Spleen (tissue), 11 donors: ENCODE measurements at regions not wholly inside any gene's neighbourhood (a gene's known extent, or its start where the extent isn't known, plus 50 kb on each side); places are given as distances from the start of the nearest gene placed in this dataset.

Experiments used
- DNase-seq: peaks from one replicate; pipeline ENCODE4 v3.0.0-alpha.2; 2020
- H3K27ac ChIP-seq, 8 donors: fragments of 200-600 bp; sonication (generic) in 7 of 8; 1 replicate in 4 of 8; 2 replicates in 4 of 8; pipeline versions ENCODE4 v1.5.0 to v1.8.0; 2016 to 2021; ENCODE audit warnings: inconsistent platforms in 4 of 8, mild to moderate bottlenecking in 4 of 8, moderate library complexity in 1 of 8
- H3K27me3 ChIP-seq, 7 donors: fragments of 200-600 bp; sonication (generic) in 6 of 7; replicated peaks in 1 of 7; 1 replicate in 4 of 7; 2 replicates in 3 of 7; pipeline versions ENCODE4 v1.5.0 to v1.8.0; 2016 to 2021; ENCODE audit warnings: inconsistent platforms in 3 of 7, mild to moderate bottlenecking in 1 of 7
- H3K36me3 ChIP-seq, 6 donors: fragments of 200-600 bp; sonication (generic) in 5 of 6; 1 replicate in 4 of 6; 2 replicates in 2 of 6; pipeline versions ENCODE4 v1.5.0 to v1.8.0; 2016 to 2021; ENCODE audit warnings: inconsistent platforms in 2 of 6
- H3K4me1 ChIP-seq, 6 donors: fragments of 200-600 bp; sonication (generic) in 5 of 6; 1 replicate in 3 of 6; 2 replicates in 3 of 6; pipeline versions ENCODE4 v1.5.0 to v1.8.0; 2016 to 2021; ENCODE audit warnings: inconsistent platforms in 3 of 6
- H3K4me3 ChIP-seq, 8 donors: fragments of 200-600 bp; sonication (generic) in 7 of 8; 1 replicate in 4 of 8; 2 replicates in 4 of 8; pipeline versions ENCODE4 v1.5.0 to v1.8.0; 2016 to 2021; ENCODE audit warnings: inconsistent platforms in 4 of 8, mild to moderate bottlenecking in 4 of 8, moderate library complexity in 2 of 8
- H3K9me3 ChIP-seq, 8 donors: fragments of 200-600 bp; sonication (generic) in 7 of 8; 1 replicate in 4 of 8; 2 replicates in 4 of 8; pipeline versions ENCODE4 v1.5.0 to v1.8.0; 2016 to 2021; ENCODE audit warnings: inconsistent platforms in 4 of 8
- POLR2A ChIP-seq, 3 donors: fragments of 450-650 bp; IDR thresholded peaks; one replicate each; pipeline ENCODE4 v1.5.1; 2017; ENCODE audit warnings: antibody characterized with exemption in 3 of 3, mild to moderate bottlenecking in 1 of 3
- POLR2AphosphoS5 ChIP-seq, 3 donors: sonication (generic); formaldehyde crosslinking; IDR thresholded peaks; one replicate each; pipeline ENCODE4 v1.5.1; 2017; ENCODE audit warnings: antibody characterized with exemption in 3 of 3
- WGBS, 5 donors: extraction: QIAGEN DNeasy Blood & Tissue Kit in 3 of 5; methylation state at CpG; one replicate each; pipeline versions ENCODE4 v1.1.5 to v1.1.7; 2013 to 2018; 5-methylcytosine and 5-hydroxymethylcytosine counted together
- intact Hi-C: fragments of 100-400 bp; cut with DNase I; formaldehyde crosslinking; loops from one replicate; pipeline ENCODE4 v1.15.0; 2023; ENCODE audit warnings: low total_unique reads
- TF ChIP-seq, protein P1 (sequence below), 11 experiments: fragments of 200-600 bp in 7 of 11; fragments of 450-650 bp in 4 of 11; sonication (generic) in 4 of 11; IDR thresholded peaks in 8 of 11; conservative IDR thresholded peaks in 3 of 11; 1 replicate in 7 of 11; 2 replicates in 4 of 11; pipeline versions ENCODE4 v1.4.0 to v1.8.0; 2016 to 2021; ENCODE audit warnings: antibody characterized with exemption in 11 of 11, inconsistent platforms in 4 of 11, mild to moderate bottlenecking in 1 of 11
- donor health status: healthy with polysubstance abuse.
- donor health status: DM: no; HTN: no; CAD: no; lungs with moderate emphysema.
- donor health status: DM: no; HTN: no; CAD: no.
- donor health status: Bipolar disorder and iron deficiency.
- donor health status: healthy.
- donor health status: DM: no; HTN: no; CAD: no.
- donor health status: DM: yes; HTN: yes; CAD: no.

GRCh38 chr3:930866-931265 is 162.0 kb upstream of the CNTN6 start:
- peaks cover 0 to 6% (median 0%) of the 10 kb centered on the region in 8 donors for H3K9me3 ChIP-seq
- H3K4me1 ChIP-seq: no peaks in the 10 kb centered on the region
- H3K27me3 ChIP-seq: no peaks in the 10 kb centered on the region
- 88 to 95% (median 90%) methylated on average over 1 of the region's 1 CpG for WGBS, 5 donors
- TF ChIP-seq, protein P1, sequence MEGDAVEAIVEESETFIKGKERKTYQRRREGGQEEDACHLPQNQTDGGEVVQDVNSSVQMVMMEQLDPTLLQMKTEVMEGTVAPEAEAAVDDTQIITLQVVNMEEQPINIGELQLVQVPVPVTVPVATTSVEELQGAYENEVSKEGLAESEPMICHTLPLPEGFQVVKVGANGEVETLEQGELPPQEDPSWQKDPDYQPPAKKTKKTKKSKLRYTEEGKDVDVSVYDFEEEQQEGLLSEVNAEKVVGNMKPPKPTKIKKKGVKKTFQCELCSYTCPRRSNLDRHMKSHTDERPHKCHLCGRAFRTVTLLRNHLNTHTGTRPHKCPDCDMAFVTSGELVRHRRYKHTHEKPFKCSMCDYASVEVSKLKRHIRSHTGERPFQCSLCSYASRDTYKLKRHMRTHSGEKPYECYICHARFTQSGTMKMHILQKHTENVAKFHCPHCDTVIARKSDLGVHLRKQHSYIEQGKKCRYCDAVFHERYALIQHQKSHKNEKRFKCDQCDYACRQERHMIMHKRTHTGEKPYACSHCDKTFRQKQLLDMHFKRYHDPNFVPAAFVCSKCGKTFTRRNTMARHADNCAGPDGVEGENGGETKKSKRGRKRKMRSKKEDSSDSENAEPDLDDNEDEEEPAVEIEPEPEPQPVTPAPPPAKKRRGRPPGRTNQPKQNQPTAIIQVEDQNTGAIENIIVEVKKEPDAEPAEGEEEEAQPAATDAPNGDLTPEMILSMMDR (IDR thresholded peaks at IDR 0.05 in 8 of 11, conservative IDR thresholded peaks at IDR 0.05 in 3 of 11): no peak
- no peak for TF ChIP-seq POLR2AphosphoS5 (IDR thresholded peaks at IDR 0.05)
- TF ChIP-seq POLR2A (IDR thresholded peaks at IDR 0.05): no peak
- intact Hi-C loops: no loop called here
- no peak overlapping the region for H3K27ac ChIP-seq
- no peak overlapping the region for H3K4me3 ChIP-seq
- H3K36me3 ChIP-seq: no peaks in the 10 kb centered on the region
- no peak for DNase-seq

DNA sequence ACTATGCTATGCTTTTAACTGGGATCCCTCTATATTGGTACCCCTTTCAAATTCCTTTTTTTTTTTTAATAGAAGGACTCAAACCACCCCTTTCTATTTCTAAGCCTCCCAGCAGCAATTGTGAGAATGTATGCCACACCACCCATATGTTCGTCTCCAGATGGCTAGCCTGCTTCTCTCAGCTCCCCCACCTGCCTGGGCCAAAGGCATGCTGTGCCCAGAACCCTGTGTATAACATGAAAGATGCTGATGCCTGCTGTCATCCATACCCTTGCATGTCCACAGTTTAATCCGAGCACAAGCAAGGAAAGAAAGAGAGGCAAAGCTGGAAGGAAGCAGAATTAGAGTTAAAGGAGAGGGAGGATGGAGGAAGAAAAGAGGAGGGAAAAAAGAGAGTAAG is 159.5 kb upstream of the CNTN6 start:
- WGBS, 5 donors: 58 to 79% (median 64%) methylated on average over 2 of the region's 2 CpGs
- intact Hi-C loops: no loop called here
- no peak for DNase-seq
- TF ChIP-seq POLR2A (IDR thresholded peaks at IDR 0.05): no peak
- TF ChIP-seq, protein P1 (IDR thresholded peaks at IDR 0.05 in 8 of 11, conservative IDR thresholded peaks at IDR 0.05 in 3 of 11): no peak
- TF ChIP-seq POLR2AphosphoS5 (IDR thresholded peaks at IDR 0.05): no peak
- Histone ChIP-seq H3K27ac (no peak overlapping the region), H3K27me3 (no peaks in the 10 kb centered on the region), H3K36me3 (no peaks in the 10 kb centered on the region), H3K9me3 (peaks cover 0 to 11% (median 5%) of the 10 kb centered on the region in 8 donors), H3K4me1 (no peaks in the 10 kb centered on the region), H3K4me3 (no peak overlapping the region)

DNA sequence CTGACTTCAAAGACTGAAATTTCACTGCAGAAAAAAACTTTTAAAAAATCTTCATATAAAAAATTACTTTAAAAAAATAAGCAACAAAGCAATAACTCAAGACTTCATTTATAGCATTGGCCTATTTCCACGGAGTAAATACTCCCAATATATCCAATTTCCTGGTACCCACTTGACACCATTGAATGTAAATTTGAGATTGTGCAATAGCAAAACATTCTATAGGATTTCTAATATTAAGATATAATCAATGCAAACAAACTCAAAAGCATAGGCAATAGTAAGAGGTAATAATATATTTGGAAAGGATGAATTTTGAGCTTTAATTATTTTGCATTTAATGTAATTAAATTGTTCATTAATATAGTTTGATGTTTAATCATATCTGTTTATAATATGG is 148.0 kb upstream of the CNTN6 start:
- no peaks in the 10 kb centered on the region for H3K36me3 ChIP-seq
- WGBS, 5 donors: 64 to 79% (median 66%) methylated on average over 1 of the region's 1 CpG
- no peaks in the 10 kb centered on the region for H3K27me3 ChIP-seq
- H3K4me3 ChIP-seq: no peak overlapping the region
- peaks cover 0 to 17% (median 2%) of the 10 kb centered on the region in 8 donors for H3K9me3 ChIP-seq
- no peak for DNase-seq
- intact Hi-C loops: no loop called here
- TF ChIP-seq, protein P1 (IDR thresholded peaks at IDR 0.05 in 8 of 11, conservative IDR thresholded peaks at IDR 0.05 in 3 of 11): no peak
- H3K27ac ChIP-seq: no peak overlapping the region
- H3K4me1 ChIP-seq: no peaks in the 10 kb centered on the region

DNA sequence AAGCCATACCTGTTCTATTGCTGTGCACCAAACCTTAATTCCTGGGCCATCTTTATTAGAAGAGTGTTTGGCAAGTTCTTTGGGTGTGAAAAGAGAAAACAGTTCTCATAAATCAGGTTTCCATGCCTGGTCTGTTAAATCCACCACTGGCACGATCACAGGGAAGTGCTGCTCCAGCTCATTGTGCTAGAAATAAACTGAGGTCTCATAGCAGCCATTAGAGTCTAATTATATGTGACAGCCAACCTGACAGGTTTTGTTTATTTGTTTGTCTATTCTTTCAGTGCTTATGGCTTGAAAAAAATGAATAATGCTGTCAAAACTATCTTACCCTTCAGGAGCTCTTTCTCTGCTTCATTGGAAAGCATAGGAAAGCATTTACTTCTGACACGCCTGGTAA is 147.1 kb upstream of the CNTN6 start:
- Histone ChIP-seq H3K9me3 (peaks cover 0 to 17% (median 2%) of the 10 kb centered on the region in 8 donors), H3K4me3 (no peak overlapping the region), H3K36me3 (no peaks in the 10 kb centered on the region), H3K27ac (no peak overlapping the region), H3K4me1 (no peaks in the 10 kb centered on the region), H3K27me3 (no peaks in the 10 kb centered on the region)
- 63 to 81% (median 75%) methylated on average over 2 of the region's 2 CpGs for WGBS, 5 donors
- intact Hi-C loops: no loop called here
- TF ChIP-seq, protein P1 (IDR thresholded peaks at IDR 0.05 in 8 of 11, conservative IDR thresholded peaks at IDR 0.05 in 3 of 11): no peak
- TF ChIP-seq POLR2A (IDR thresholded peaks at IDR 0.05) (no peak), POLR2AphosphoS5 (IDR thresholded peaks at IDR 0.05) (no peak)
- no peak for DNase-seq
